Vagina (tissue), 2 donors: ENCODE measurements at regions not wholly inside any gene's neighbourhood (a gene's known extent, or its start where the extent isn't known, plus 50 kb on each side); places are given as distances from the start of the nearest gene placed in this dataset.
"Not testable (repeated sequence)": the region's sequence is repeated elsewhere in the genome, so short reads cannot be mapped to it uniquely, and the experiment has no call there.

Experiments
- DNase-seq, 2 donors: peaks; one replicate each; pipeline ENCODE4 v3.0.0-alpha.2; 2017; ENCODE audit errors: extremely low spot score in 2 of 2
- H3K27ac ChIP-seq: fragments of 200-600 bp; sonication (generic); one replicate; pipeline ENCODE4 v1.5.1; 2019
- H3K27me3 ChIP-seq: fragments of 200-600 bp; sonication (generic); one replicate; pipeline ENCODE4 v1.5.1; 2019
- H3K36me3 ChIP-seq, 2 donors: fragments of 200-600 bp; sonication (generic); one replicate each; pipeline ENCODE4 v1.5.1; 2017 to 2019
- H3K4me1 ChIP-seq: fragments of 200-600 bp; sonication (generic); one replicate; pipeline ENCODE4 v1.5.1; 2019
- H3K4me3 ChIP-seq, 2 donors: fragments of 200-600 bp; sonication (generic); 1 replicate in 1 of 2; 2 replicates in 1 of 2; pipeline ENCODE4 v1.5.1; 2016 to 2019
- H3K9me3 ChIP-seq: fragments of 200-600 bp; sonication (generic); one replicate; pipeline ENCODE4 v1.5.1; 2019
- POLR2A ChIP-seq, 2 donors: fragments of 450-650 bp; IDR thresholded peaks; one replicate each; pipeline ENCODE4 v1.6.1; 2017; ENCODE audit warnings: antibody characterized with exemption in 2 of 2, mild to moderate bottlenecking in 2 of 2, moderate library complexity in 2 of 2
- POLR2AphosphoS5 ChIP-seq, 2 donors: sonication (generic); formaldehyde crosslinking; IDR thresholded peaks; one replicate each; pipeline ENCODE4 v1.9.0; 2017; ENCODE audit warnings: antibody characterized with exemption in 2 of 2, mild to moderate bottlenecking in 2 of 2, low read depth in 1 of 2; ENCODE audit not compliant: insufficient read depth in 1 of 2
- intact Hi-C: fragments of 100-400 bp; cut with DNase I; formaldehyde crosslinking; loops from one replicate; pipeline ENCODE4 v1.15.1; 2023
- TF ChIP-seq, protein P1 (sequence below), 3 experiments: fragments of 450-650 bp in 2 of 3; fragments of 200-600 bp in 1 of 3; sonication (generic) in 1 of 3; IDR thresholded peaks; one replicate each; pipeline ENCODE4 v1.5.1; 2017 to 2019; ENCODE audit warnings: antibody characterized with exemption in 3 of 3, mild to moderate bottlenecking in 2 of 3, moderate library complexity in 2 of 3

DNA sequence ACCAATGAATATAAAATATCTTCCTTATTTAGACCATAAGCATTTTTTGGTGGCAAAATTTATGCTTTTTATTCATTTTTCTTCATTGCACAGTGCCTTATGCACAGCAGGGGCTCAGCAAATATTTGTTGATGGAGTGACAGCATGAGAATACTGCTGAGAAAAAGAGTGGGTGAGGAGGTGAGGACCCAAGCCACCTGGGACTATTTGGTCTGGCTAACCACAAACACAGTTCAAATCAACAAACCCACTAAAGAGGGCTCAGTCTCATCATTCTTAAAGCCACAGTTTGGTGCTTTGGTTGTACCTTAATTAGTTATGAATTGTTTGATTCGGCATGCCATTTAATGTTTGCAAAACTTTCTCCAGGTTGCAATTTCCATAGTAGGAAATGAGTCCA is 183.5 kb upstream of the ZNF521 start:
- intact Hi-C loops = no loop called here

DNA sequence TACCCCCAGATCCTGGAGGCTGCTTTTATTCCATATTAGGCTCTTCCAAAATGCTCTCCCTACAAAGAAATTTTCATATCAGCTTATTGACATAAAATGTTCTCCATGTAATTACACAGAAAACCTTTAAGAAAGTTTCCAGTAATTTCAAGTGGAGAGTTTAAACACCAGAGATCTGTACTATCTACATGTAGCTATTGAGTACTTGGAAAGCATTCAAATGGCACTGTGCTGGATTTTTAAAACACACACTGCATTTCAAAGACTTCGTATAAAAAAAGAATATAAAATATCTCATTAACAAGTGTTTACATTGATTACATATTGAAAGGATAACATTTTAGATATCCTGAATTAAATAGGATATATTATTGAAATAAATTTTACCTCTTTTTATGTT is 182.4 kb upstream of the ZNF521 start:
- no peak for TF ChIP-seq POLR2AphosphoS5 (IDR thresholded peaks at IDR 0.05; ENCODE audit: insufficient read depth in 1 of 2, low read depth in 1 of 2)
- TF ChIP-seq, protein P1, sequence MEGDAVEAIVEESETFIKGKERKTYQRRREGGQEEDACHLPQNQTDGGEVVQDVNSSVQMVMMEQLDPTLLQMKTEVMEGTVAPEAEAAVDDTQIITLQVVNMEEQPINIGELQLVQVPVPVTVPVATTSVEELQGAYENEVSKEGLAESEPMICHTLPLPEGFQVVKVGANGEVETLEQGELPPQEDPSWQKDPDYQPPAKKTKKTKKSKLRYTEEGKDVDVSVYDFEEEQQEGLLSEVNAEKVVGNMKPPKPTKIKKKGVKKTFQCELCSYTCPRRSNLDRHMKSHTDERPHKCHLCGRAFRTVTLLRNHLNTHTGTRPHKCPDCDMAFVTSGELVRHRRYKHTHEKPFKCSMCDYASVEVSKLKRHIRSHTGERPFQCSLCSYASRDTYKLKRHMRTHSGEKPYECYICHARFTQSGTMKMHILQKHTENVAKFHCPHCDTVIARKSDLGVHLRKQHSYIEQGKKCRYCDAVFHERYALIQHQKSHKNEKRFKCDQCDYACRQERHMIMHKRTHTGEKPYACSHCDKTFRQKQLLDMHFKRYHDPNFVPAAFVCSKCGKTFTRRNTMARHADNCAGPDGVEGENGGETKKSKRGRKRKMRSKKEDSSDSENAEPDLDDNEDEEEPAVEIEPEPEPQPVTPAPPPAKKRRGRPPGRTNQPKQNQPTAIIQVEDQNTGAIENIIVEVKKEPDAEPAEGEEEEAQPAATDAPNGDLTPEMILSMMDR (IDR thresholded peaks at IDR 0.05) = no peak
- TF ChIP-seq POLR2A (IDR thresholded peaks at IDR 0.05) = no peak
- Histone ChIP-seq H3K27me3 (no peaks in the 10 kb centered on the region), H3K27ac (no peak overlapping the region), H3K36me3 (no peaks in the 10 kb centered on the region), H3K4me1 (no peaks in the 10 kb centered on the region), H3K4me3 (no peak overlapping the region), H3K9me3 (no peaks in the 10 kb centered on the region)
- DNase-seq = no peak
- intact Hi-C loops = no loop called here

More for the DNA sequence above, 183.5 kb upstream of the ZNF521 start:
- H3K27ac ChIP-seq = no peak overlapping the region
- no peaks in the 10 kb centered on the region for H3K27me3 ChIP-seq
- H3K9me3 ChIP-seq = no peaks in the 10 kb centered on the region
- no peaks in the 10 kb centered on the region for H3K36me3 ChIP-seq
- DNase-seq = no peak
- H3K4me1 ChIP-seq = no peaks in the 10 kb centered on the region
- H3K4me3 ChIP-seq = no peak overlapping the region
- no peak for TF ChIP-seq POLR2A (IDR thresholded peaks at IDR 0.05)
- TF ChIP-seq, protein P1 (IDR thresholded peaks at IDR 0.05) = no peak

DNA sequence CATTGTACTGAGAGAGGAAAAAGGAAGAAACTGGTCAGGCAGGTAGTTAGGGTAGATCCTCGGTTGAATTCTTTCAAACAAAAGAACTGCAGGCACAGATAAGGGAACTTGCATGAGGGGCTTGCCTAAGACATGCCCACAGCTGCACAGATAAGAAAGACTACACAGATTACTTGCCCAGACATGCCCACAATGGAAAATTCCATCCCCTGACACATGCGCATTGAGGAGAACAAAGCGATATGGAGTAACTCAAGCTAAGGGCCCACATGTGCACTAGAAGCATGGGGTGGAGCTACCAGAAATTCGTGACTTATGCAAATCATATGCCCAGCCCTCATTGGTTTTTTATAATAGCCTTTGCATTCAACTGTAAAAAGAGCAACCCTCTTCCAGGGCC is 181.3 kb upstream of the ZNF521 start:
- no peaks in the 10 kb centered on the region for H3K27me3 ChIP-seq
- no peaks in the 10 kb centered on the region for H3K4me1 ChIP-seq
- H3K4me3 ChIP-seq = no peak overlapping the region
- no peaks in the 10 kb centered on the region for H3K9me3 ChIP-seq
- DNase-seq = no peak
- no peak for TF ChIP-seq POLR2AphosphoS5 (IDR thresholded peaks at IDR 0.05; ENCODE audit: insufficient read depth in 1 of 2, low read depth in 1 of 2)
- no peak for TF ChIP-seq POLR2A (IDR thresholded peaks at IDR 0.05)
- TF ChIP-seq, protein P1 (IDR thresholded peaks at IDR 0.05) = no peak
- H3K36me3 ChIP-seq = no peaks in the 10 kb centered on the region
- intact Hi-C loops = no loop called here
- H3K27ac ChIP-seq = no peak overlapping the region

DNA sequence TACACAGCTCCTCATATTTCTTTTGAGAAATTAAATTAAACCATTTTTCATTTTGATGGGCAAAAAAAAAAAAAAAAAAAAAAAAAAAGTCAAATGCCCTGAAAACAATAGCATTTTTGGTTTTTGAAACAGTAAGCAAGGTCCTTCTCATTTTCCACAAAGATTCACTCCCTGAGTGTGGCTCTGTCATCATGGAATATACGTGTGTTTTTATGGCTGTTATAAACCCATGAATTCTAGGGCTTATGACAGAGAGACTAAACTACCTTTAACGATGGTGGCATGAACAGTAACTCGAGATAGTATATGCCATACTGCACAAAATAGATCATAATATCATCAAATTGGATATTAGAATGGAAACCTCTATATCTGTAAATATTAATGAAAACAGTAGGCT is 179.2 kb upstream of the ZNF521 start:
- H3K36me3 ChIP-seq = no peaks in the 10 kb centered on the region
- no peak for DNase-seq
- no peak overlapping the region for H3K27ac ChIP-seq
- no peaks in the 10 kb centered on the region for H3K27me3 ChIP-seq
- TF ChIP-seq POLR2A (IDR thresholded peaks at IDR 0.05) (no peak), POLR2AphosphoS5 (IDR thresholded peaks at IDR 0.05; ENCODE audit: insufficient read depth in 1 of 2, low read depth in 1 of 2) (no peak)
- TF ChIP-seq, protein P1 (IDR thresholded peaks at IDR 0.05) = no peak
- intact Hi-C loops = no loop called here
- no peak overlapping the region for H3K4me3 ChIP-seq
- no peaks in the 10 kb centered on the region for H3K9me3 ChIP-seq
- no peaks in the 10 kb centered on the region for H3K4me1 ChIP-seq

DNA sequence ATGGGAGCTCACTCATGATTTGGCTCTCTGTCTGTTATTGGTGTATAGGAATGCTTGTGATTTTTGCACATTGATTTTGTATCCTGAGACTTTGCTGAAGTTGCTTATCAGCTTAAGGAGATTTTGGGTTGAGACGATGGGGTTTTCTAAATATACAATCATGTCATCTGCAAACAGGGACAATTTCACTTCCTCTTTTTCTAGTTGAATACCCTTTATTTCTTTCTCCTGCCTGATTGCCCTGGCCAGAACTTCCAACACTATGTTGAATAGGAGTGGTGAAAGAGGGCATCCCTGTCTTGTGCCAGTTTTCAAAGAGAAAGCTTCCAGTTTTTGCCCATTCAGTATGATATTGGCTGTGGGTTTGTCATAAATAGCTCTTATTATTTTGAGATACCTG is 173.8 kb upstream of the ZNF521 start:
- intact Hi-C loops = not testable (repeated sequence)

DNA sequence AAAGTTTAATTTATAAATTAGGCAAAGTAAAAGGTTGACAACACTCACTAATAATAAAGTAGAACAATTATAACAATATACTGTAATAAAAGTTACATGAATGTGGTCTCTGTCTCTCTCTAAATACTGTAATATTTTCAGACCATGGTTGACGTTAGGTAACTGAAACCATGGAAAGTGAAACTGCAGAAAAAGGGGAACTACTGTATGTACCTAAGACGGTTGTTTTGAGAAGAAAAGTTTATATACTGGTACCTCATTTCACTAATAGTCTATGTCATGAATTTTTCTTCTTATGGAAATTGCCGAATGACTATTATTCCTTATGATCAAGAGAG is 166.7 kb upstream of the ZNF521 start:
- no peak for DNase-seq
- Histone ChIP-seq H3K4me3 (no peak overlapping the region), H3K27me3 (no peaks in the 10 kb centered on the region), H3K9me3 (no peaks in the 10 kb centered on the region), H3K36me3 (no peaks in the 10 kb centered on the region), H3K27ac (no peak overlapping the region), H3K4me1 (no peaks in the 10 kb centered on the region)
- TF ChIP-seq, protein P1 (IDR thresholded peaks at IDR 0.05) = no peak
- TF ChIP-seq POLR2A (IDR thresholded peaks at IDR 0.05) (no peak), POLR2AphosphoS5 (IDR thresholded peaks at IDR 0.05; ENCODE audit: insufficient read depth in 1 of 2, low read depth in 1 of 2) (no peak)
- intact Hi-C loops = no loop called here

More for the DNA sequence above, 173.8 kb upstream of the ZNF521 start:
- not testable (repeated sequence) for H3K27ac ChIP-seq, H3K36me3 ChIP-seq, DNase-seq, H3K27me3 ChIP-seq, H3K4me1 ChIP-seq, H3K4me3 ChIP-seq, H3K9me3 ChIP-seq
